ENCODE measurements at regions not wholly inside any gene's neighbourhood (a gene's known extent, or its start where the extent isn't known, plus 50 kb on each side); places are given as distances from the start of the nearest gene placed in this dataset.
"Not testable (repeated sequence)": the region's sequence is repeated elsewhere in the genome, so short reads cannot be mapped to it uniquely, and the experiment has no call there.

DNA sequence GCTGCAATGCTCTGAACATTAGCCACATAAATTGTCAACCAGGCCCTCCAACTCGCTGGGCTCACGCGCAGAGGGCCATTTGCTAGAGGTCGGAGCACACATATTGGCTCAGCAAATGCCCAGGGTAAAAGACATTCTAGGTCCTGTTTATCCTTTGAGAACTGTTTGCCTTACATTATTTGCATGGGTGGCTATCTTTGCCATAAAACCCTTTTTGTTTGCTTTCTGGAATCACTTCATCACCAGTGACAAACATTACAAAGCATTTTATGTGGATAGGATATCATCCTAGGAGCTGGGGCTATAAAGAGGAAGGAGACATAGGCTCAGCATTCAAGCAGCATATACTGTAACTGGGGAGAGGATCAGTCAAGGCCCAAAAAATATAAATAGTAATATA is 149.2 kb upstream of the RAI2 start:
- no peak for DNase-seq (ENCODE audit: low read depth in 3 of 3, low spot score in 2 of 3)

DNA sequence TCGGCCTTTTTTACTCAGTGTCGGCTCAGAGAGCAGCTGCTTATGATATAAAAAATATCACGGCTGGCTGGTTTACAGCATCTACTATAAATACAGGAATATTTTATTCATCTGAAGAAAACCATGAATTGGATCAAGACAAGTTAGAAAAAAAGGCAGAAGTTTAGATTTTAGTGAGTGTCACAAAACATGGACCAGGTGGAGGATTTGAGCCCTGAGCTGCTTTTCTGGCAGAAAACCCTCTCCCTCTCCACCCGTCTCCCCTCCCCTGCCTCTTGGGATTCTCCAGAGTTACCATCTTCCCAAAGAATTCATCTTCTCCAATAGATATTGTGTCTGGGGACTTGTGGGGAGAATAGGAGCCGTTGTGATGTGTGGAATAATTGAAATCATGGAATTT is 142.8 kb upstream of the RAI2 start:
- DNase-seq (ENCODE audit: low read depth in 3 of 3, low spot score in 2 of 3) = no peak

DNA sequence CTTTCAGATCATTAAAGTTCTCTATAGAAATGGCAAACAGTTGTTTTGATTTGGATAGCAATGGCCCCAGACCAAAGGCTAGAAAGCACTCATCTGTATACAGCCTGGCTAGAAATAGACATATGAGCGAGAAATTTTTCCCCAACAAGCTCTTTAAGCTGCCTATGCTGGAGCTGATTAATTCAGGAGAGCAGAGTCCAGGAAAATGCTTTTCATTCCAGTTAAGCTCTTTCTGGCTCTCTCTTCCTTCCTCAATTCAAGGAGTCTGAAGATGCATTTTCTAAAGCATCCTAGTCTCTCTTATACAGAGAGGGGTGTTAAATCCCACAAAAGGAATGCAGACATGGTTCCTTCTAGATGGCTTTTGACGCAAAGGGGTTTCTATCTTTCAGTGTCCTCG is 141.7 kb upstream of the RAI2 start:
- no peak for DNase-seq (ENCODE audit: low read depth in 3 of 3, low spot score in 2 of 3)

DNA sequence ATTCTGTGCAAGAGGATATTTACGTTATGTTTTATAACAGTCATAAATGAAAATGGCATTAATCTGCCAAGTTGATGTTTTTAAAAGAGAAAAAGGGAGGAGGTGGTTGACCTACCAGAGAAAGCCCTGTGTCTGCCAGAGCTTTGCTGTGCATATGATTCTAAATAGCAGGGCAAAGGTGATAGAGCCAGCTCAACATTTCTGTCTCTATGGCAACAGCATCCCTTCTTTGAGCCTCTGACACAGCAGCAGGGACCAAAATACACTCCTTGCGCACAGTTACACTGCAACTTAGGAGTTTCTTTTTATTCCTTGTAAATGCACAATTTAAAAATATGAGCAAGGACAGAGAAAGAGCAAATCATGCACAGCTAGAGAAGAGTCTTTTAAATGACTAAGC is 133.3 kb upstream of the RAI2 start:
- no peak for DNase-seq (ENCODE audit: low read depth in 3 of 3, low spot score in 2 of 3)

DNA sequence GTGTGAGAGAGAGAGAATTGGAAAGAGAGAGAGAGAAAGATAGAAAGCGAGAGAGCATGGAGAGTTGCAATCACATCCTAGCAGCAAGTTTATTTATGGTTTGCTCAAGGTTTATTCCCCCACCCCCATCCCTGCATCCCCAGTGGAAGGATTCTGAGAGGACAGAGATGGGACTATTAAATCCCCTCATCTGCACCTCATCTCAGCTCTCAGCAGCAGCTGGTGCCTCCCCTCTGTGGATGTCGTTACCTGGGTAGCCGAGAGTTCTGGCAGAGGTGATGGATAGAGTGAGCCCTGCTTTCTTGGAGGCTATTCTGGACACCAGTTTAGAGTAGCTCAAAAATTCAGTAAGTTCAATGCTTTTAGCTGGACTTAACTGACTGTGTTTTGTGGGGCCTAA is 132.0 kb upstream of the RAI2 start:
- no peak for DNase-seq (ENCODE audit: low read depth in 3 of 3, low spot score in 2 of 3)

DNA sequence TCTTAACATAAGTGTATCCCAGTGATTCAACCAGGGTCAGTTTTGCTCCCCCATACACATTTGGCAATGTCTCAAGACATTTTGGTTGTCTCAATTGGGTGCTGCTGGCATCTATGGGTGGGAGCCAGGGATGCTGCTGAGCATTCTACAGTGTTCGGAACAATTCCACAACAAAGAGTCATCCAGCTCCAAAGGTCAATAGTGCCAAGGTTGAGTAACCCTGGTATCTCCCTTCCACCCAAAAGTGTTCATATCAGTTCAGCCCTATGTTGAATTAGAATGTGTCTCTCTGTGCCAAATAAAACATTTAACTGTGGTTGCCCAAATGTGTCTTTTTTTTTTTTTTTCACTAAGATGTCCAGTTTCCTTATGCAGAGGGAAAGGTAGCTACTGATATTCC is 129.4 kb upstream of the RAI2 start:
- DNase-seq (ENCODE audit: low read depth in 3 of 3, low spot score in 2 of 3) = no peak

DNA sequence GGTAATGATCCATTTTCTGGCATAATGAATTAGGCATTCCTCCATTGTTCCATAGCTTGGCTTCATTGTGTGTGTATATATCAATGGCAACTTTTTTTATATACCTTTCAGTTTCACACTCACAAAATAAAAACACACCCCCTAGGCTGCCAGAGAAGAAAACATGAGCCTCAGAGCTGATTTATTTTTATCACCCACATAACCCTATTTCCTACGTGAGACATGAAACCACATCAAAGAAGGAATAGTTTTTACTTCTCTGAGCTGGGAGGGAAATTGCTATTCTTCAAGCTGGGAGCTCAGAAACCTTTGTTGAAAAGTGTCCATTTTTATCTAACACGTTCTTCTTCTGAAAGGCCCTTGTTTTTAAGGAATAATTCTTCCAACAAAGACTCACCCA is 126.7 kb upstream of the RAI2 start:
- no peak for DNase-seq (ENCODE audit: low read depth in 3 of 3, low spot score in 2 of 3)

DNA sequence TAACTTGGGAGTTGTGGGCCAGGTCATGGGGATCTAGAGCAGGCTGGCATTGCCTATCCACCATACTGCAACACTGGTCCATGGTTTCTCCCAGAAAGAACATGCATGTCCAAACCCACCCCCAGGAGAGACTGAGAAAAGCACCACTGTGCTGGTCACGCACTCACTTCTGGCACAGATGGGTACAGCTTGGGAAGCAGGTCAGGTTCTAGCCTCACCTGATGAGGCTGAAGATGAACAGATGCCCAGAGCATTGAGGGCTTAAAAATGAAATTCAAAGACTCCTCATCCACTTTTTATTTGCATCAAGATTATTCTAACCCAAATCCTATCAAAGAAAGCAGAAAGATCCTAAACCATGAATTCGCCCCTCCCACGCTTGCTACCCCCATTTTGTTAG is 125.9 kb upstream of the RAI2 start:
- no peak for DNase-seq (ENCODE audit: low read depth in 3 of 3, low spot score in 2 of 3)

DNA sequence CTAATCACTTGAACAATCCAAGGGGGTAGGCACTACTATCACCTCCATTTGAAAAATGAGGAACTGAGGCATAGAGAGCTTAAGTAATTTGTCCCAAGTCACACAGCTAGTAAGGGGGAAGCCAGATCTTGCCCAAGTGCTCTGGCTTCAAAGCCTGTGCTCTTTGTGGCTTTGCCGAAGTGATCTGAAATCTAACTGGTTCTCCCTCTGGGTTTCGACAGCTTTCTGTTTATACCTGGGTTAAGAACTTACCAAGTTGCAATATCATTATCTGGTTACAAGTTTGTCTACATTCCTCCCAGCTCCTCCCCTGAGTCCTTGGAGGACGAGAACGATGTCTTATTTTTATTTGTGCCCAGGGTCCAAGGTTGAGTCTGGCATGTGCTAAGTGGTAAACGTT is 125.3 kb upstream of the RAI2 start:
- DNase-seq (ENCODE audit: low read depth in 3 of 3, low spot score in 2 of 3) = no peak

DNA sequence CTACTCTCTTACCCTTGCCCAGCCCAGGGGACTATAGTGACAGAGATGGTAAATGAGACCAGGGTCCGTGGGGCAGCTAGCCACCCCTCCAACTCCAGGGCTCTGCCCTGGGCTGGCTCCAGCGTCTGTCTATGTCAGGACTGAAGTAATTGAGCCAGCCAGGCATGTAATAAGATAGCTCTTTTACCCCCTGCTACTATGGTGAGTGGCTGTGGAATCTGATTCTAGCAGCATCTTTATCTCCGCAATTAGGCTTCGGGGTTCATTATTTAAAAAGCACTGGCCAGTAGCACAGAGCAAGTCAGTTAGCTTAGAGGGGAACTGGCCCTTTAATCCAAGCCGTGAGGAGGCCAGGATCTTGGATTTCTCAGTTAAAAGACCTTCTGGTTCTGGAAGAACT is 123.3 kb upstream of the RAI2 start:
- no peak for DNase-seq (ENCODE audit: low read depth in 3 of 3, low spot score in 2 of 3)

DNA sequence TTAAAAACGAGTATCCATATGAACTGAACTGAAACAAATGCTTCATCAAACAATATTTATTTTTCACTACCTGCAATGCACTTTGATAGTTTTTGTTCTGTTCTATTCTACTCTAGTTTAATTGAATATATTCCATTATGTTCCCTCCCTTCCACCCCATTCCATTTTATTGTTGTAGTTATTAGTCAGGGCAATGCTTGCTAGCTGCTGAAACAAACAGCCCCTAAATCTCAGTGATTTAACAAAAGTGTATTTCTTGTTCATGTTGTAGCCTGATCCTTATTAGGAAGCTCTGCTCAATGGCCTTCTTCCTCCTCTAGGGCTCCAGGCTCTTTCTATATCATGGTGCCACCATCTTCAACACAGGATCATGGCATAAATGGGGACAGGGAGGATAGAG is 122.3 kb upstream of the RAI2 start:
- DNase-seq (ENCODE audit: low read depth in 3 of 3, low spot score in 2 of 3) = no peak

DNA sequence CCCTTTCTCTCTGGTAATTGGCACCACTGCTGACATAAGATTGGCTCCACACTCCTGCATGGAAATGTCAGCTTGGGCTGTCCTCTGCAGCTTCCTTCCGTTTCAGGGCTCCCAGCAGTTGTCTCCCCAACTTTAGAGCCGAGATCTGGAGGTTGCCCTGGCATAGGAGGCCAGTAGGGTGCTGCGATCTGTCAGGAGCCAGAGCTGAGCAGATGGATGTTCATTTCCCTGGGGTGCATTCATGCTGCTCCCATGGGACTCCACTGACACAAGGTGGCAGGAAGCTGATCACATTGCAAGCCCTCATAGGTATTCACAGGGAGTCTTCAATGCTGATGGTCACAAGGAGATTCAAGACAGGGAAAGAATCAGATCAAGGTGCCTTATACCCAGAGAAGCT is 116.6 kb upstream of the RAI2 start:
- DNase-seq (ENCODE audit: low read depth in 3 of 3, low spot score in 2 of 3) = no peak

DNA sequence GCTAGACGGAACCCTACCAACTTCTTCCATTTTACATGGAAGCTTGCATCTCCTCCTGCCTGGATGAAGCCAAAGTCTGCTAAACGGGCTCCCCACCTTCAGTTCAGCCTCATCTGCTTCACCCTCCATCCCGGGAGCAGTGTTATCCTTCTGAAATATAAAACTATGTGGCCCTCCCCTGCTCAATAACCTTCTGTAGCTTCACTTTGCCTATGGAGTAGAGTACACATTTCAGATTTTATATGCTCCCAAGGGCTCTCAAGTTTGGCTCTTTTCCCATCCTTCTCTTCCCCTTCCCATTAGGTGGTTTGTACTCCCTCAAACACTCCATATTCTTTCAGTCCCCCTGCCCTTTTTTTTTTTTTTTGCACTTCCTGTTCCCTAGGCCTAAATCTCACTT is 115.9 kb upstream of the RAI2 start:
- DNase-seq (ENCODE audit: low read depth in 3 of 3, low spot score in 2 of 3) = no peak

DNA sequence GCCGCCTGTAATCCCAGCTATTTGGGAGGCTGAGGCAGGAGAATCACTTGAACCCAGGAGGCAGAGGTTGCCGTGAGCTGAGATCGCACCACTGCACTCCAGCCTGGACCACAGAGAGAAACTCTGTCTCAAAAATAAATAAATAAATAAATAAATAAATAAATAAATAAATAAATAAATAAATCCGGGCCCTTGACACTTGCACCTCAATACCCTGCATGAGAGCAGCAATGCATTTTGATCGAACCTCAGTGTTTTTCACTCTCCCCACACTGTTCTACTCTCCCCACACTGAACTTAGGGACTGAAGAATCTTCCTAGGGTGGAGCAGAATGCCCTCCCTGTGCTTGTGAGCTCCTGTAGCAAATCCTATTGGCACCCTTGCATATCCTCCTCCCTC is 114.3 kb upstream of the RAI2 start:
- not testable (repeated sequence) for DNase-seq (ENCODE audit: low read depth in 3 of 3, low spot score in 2 of 3)

DNA sequence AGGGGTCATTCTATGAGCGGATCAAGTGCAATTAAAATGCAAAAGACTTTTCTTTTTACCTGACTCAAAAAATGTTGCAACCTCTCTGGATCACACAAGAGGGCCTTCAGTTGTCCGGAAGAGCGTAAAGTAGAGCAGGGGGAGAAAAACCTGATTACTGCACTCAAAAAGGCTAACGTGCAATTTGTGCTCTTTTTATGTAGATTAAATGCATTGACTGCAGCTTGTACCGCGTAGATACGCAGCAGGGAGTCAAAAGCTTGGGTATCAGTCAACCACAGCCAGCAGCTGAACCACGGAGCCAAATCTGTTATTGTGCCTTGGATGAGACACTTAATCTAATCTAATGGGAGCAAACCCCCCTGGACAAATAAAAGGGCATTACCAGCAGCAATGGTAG is 107.3 kb upstream of the RAI2 start:
- DNase-seq (ENCODE audit: low read depth in 3 of 3, low spot score in 2 of 3) = no peak

DNA sequence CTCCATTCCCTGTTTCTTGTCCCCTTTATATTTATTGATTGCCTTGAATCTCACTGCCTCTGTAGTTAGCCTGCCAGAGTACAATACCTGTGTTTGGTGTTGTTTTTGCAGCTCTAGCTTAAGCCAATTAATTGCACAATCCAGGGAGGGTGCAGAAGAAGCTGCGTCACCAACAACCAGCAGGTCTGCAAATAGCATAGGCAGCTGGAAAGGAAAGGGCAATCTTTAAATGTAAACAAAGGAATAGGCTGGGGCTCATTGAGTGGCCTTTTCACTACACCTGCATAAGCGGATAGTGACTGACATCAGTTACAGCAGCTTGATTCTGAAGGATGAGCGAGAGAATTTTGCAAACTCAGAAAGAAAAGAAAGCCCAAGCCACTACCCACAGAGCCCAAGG is 106.8 kb upstream of the RAI2 start:
- no peak for DNase-seq (ENCODE audit: low read depth in 3 of 3, low spot score in 2 of 3)

DNA sequence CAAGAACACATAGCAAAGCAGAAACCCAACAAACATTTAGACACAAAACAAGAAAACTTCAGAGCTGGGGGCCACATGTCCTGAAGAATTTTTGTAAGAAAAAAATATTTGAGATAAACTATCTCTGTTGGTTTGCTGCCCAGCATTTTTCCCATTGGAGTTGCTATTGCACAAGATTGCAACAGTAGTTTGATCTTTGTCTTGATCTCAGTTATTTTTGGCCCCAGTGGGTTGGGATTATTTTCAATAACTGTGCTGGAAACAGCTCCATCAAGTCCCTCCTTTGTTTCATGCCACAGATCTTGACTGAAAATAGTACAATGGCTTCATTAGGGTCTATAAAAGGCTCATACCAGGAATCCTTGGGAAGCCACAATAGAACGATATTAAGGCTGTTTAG is 103.8 kb upstream of the RAI2 start:
- no peak for DNase-seq (ENCODE audit: low read depth in 3 of 3, low spot score in 2 of 3)

DNA sequence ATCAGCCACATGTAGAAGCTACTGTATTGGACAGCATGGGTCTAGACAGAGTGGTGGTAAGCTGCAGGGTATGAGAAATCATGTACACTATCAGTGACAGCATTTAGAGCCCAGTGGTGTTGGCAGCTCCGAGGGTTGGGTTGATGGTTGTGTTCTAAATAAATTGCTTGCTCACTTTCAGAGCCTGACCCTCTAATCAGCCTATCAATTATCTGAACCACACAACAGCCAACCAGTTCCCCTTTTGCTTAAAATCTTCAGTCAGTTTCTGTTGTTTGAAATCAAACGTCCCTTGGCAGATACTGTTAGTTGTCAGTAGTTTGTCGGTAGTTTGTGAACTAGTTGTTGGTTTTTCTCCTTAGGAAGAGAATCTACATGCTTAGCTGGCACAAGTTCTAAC is 99.8 kb upstream of the RAI2 start:
- no peak for DNase-seq (ENCODE audit: low read depth in 3 of 3, low spot score in 2 of 3)

DNA sequence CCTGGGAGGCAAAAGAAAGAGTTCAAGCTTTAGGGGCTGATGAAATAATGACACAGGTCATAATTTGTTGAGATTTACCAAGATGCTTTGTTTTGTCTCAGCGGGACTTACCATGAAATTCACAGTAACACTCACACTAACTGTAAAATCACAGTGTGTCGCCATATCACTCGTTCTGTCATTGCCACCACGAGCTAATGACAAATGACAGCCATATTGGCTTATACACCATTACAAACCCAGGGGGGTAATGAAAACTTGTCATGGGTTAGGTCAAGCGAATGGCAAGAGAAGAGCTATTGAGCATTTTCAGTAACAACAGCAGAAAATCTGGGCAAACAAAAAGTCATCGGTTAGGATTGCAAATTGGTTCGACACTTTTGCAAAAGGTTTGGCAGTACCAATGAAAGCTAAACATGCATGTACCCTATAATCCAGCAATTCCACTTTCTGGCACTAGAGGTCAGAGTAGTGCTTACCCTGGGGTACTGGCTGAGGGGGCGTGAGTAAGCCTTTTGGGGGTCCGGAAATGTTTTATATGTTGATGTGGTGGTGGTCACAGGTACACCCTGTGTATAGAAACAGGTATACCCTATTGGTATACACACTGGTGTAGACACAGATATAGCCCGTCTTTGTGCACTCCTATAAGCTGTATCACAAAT is 83.9 kb upstream of the RAI2 start:
- no peak for DNase-seq (ENCODE audit: low read depth in 3 of 3, low spot score in 2 of 3)

DNA sequence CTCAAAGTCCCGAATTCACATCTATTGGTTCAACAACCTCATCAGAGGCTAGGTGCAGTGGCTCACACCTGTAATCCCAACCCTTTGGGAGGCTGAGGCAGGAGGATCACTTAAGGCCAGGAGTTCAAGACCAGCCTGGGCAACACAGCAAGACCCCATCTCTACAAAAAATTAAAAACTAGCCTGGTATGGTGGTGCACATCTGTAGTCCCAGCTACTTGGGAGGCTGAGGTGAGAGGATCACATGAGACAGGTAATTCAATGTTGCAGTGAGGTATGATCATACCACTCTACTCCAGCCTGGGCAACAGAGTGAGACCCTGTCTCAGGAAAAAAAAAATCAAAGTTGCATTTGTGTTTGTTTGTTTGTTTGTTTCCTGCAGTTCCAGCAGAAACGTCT is 80.1 kb upstream of the RAI2 start:
- not testable (repeated sequence) for DNase-seq (ENCODE audit: low read depth in 3 of 3, low spot score in 2 of 3)

DNA sequence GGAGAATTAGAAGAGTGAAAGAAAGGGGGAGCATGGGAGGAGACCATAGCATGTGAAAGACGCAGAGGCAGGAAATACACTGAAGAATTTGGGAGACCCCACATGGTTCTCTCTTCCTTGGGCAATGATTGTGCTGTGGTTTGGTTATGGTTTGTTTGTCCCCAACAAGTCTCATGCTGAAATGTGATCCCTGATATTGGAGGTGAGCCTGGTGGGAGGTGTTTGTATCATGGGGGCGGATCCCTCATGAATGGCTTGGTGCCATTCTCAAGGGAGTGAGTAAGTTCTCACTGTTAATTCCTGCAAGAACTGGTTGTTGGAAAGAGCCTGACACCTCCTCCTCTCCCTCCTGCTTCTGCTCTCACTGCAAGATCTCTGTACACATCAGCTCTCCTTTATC is 78.6 kb upstream of the RAI2 start:
- no peak for DNase-seq (ENCODE audit: low read depth in 3 of 3, low spot score in 2 of 3)

DNA sequence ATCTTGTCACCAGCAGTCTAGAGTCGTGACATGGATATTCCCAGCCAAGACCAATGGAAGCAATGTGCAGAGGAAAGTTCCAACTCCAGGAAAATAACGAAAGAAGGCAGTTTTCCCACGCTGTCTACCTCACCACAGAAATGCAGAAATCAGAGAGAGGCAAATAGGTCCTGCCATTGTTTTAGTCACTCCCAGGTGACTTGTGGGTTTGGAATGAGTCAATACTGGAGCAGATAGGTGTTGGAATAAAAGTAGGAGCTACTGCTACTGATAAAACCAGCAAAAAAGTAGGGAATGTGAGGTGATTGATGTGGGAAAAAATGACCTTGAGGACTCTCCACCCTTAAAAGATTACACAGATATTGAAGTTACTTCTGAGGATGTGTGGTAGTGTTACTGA is 72.8 kb upstream of the RAI2 start:
- DNase-seq (ENCODE audit: low read depth in 3 of 3, low spot score in 2 of 3) = no peak

DNA sequence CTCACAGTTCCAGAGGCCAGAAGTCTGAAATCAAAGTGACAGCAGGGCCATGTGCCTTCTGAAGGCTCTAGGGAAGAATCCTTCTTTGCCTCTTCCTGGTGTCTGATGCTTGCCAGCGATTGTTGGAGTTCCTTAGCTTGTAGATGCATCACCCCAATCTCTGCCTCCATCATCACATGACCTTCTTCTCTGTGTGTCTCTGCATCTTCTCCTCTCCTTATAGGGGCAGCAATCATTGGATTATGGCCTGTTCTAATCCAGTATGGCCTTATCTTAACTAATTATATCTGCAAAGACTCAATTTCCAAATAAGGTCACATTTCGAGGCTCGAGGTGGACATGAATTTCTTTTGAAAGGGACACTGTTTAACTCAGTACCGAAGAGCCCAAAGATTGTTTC is 71.7 kb upstream of the RAI2 start:
- no peak for DNase-seq (ENCODE audit: low read depth in 3 of 3, low spot score in 2 of 3)

DNA sequence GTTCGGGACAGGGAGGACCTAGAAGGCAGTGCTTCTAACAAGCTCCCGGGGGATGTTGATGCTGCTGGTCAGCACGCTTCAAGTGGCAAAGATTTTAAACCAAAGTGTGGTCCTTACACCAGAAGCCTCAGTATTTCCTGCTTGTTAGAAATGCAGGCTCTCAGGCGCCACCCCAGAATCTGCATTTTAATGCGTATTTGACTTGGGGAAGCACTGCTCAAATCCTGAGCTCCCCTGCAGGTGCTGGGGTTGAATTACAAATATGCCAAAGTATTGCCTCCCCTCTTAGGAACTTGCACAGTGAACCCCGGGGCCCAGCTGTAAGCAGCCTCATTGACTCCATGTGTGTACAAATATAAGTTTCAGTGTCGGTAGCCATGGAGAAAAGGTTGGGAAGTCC is 70.8 kb upstream of the RAI2 start:
- no peak for DNase-seq (ENCODE audit: low read depth in 3 of 3, low spot score in 2 of 3)
